C4-2B (cell line): ENCODE measurements at regions not wholly inside any gene's neighbourhood (a gene's known extent, or its start where the extent isn't known, plus 50 kb on each side); places are given as distances from the start of the nearest gene placed in this dataset.

ENCODE experiments used
- CTCF ChIP-seq: fragments of 450-650 bp; conservative IDR thresholded peaks from 2 replicates; pipeline ENCODE4 v1.5.1; 2017; ENCODE audit warnings: mild to moderate bottlenecking
- ZFX ChIP-seq: fragments of 450-650 bp; IDR thresholded peaks from 2 replicates; pipeline ENCODE4 v1.6.1; 2017

GRCh38 chr1:194707074-194707473, 1520.7 kb upstream of the B3GALT2 start:
- TF ChIP-seq CTCF (no peak), ZFX (no peak)
